ENCODE measurements at regions not wholly inside any gene's neighbourhood (a gene's known extent, or its start where the extent isn't known, plus 50 kb on each side); places are given as distances from the start of the nearest gene placed in this dataset.

- 82% methylated on average over 12 of the region's 12 CpGs for WGBS
- H3K27me3 ChIP-seq (ENCODE audit: control insufficient read depth in 1 of 2, insufficient read depth in 1 of 2, low read length in 2 of 2), result no peaks in the 10 kb centered on the region
- peaks cover 2% of the 10 kb centered on the region for H3K4me1 ChIP-seq (ENCODE audit: control insufficient read depth, insufficient read depth, low read depth, low read length)
- H3K4ac ChIP-seq (ENCODE audit: low read depth in 1 of 2, low read length in 2 of 2), result no peak overlapping the region
- no peak overlapping the region for H2BK5ac ChIP-seq (ENCODE audit: low read depth, low read length, poor library complexity, severe bottlenecking)
- no peak overlapping the region for H3K27ac ChIP-seq (ENCODE audit: low read length, poor library complexity, severe bottlenecking)
- H3K4me2 ChIP-seq (ENCODE audit: low read length, poor library complexity, severe bottlenecking), result no peak overlapping the region
- no peak for DNase-seq
- H3K4me3 ChIP-seq (ENCODE audit: insufficient read depth in 1 of 2, low read depth in 1 of 2, low read length in 2 of 2), result no peak overlapping the region
- no peak overlapping the region for H4K8ac ChIP-seq (ENCODE audit: low read length)
- no peak overlapping the region for H2BK120ac ChIP-seq (ENCODE audit: low read depth, low read length)
- no peak overlapping the region for H4K91ac ChIP-seq (ENCODE audit: low read length)
- H2AK5ac ChIP-seq (ENCODE audit: low read length, severe bottlenecking), result no peak overlapping the region
- no peak overlapping the region for H2BK15ac ChIP-seq (ENCODE audit: low read depth, poor library complexity, severe bottlenecking)
- no peaks in the 10 kb centered on the region for H3K9me3 ChIP-seq (ENCODE audit: control insufficient read depth, low read length)
- H3K18ac ChIP-seq (ENCODE audit: low read depth in 1 of 2, low read length in 2 of 2), result no peak overlapping the region
- H3K9ac ChIP-seq (ENCODE audit: low read length), result no peak overlapping the region
- no peak overlapping the region for H2AFZ ChIP-seq (ENCODE audit: low read depth, low read length)
- H3K23ac ChIP-seq (ENCODE audit: low read length in 2 of 2), result no peak overlapping the region
- no peaks in the 10 kb centered on the region for H3K36me3 ChIP-seq (ENCODE audit: control insufficient read depth in 1 of 2, insufficient read depth in 2 of 2, low read depth in 1 of 2, low read length in 2 of 2)
- H2BK12ac ChIP-seq (ENCODE audit: low read length in 2 of 2), result no peak overlapping the region
- H3K79me1 ChIP-seq (replicated peaks; ENCODE audit: low read length, poor library complexity, severe bottlenecking), result no peaks in the 10 kb centered on the region
- no peak overlapping the region for H3K14ac ChIP-seq (ENCODE audit: low read length in 2 of 2)
These were observed 93.9 kb upstream of the RET start for GRCh38 chr10:42982891-42983506.

- Histone ChIP-seq H2BK15ac (ENCODE audit: low read depth, poor library complexity, severe bottlenecking) (no peak overlapping the region), H2AK5ac (ENCODE audit: low read length, severe bottlenecking) (no peak overlapping the region), H3K14ac (ENCODE audit: low read length in 2 of 2) (no peak overlapping the region), H3K4me1 (ENCODE audit: control insufficient read depth, insufficient read depth, low read depth, low read length) (peaks cover 2% of the 10 kb centered on the region), H3K9me3 (ENCODE audit: control insufficient read depth, low read length) (no peaks in the 10 kb centered on the region), H4K8ac (ENCODE audit: low read length) (no peak overlapping the region), H3K36me3 (ENCODE audit: control insufficient read depth in 1 of 2, insufficient read depth in 2 of 2, low read depth in 1 of 2, low read length in 2 of 2) (no peaks in the 10 kb centered on the region), H2AFZ (ENCODE audit: low read depth, low read length) (no peak overlapping the region), H2BK120ac (ENCODE audit: low read depth, low read length) (no peak overlapping the region), H3K4ac (ENCODE audit: low read depth in 1 of 2, low read length in 2 of 2) (no peak overlapping the region), H2BK5ac (ENCODE audit: low read depth, low read length, poor library complexity, severe bottlenecking) (no peak overlapping the region), H3K4me3 (ENCODE audit: insufficient read depth in 1 of 2, low read depth in 1 of 2, low read length in 2 of 2) (peak overlapping the region in 1 of 2 experiments; percentile 20), H3K4me2 (ENCODE audit: low read length, poor library complexity, severe bottlenecking) (no peak overlapping the region), H4K91ac (ENCODE audit: low read length) (no peak overlapping the region), H3K18ac (ENCODE audit: low read depth in 1 of 2, low read length in 2 of 2) (no peak overlapping the region), H2BK12ac (ENCODE audit: low read length in 2 of 2) (no peak overlapping the region), H3K79me1 (replicated peaks; ENCODE audit: low read length, poor library complexity, severe bottlenecking) (no peaks in the 10 kb centered on the region), H3K27ac (ENCODE audit: low read length, poor library complexity, severe bottlenecking) (no peak overlapping the region), H3K27me3 (ENCODE audit: control insufficient read depth in 1 of 2, insufficient read depth in 1 of 2, low read length in 2 of 2) (no peaks in the 10 kb centered on the region), H3K23ac (ENCODE audit: low read length in 2 of 2) (no peak overlapping the region), H3K9ac (ENCODE audit: low read length) (no peak overlapping the region)
- WGBS, result 79% methylated on average over 3 of the region's 6 CpGs
- no peak for DNase-seq
These were observed 93.3 kb upstream of the RET start for GRCh38 chr10:42983591-42983990.

GRCh38 chr10:42984035-42984610 lies 92.7 kb upstream of the RET start:
- no peak overlapping the region for H3K27ac ChIP-seq (ENCODE audit: low read length, poor library complexity, severe bottlenecking)
- no peak for DNase-seq
- WGBS, result 78% methylated on average over 8 of the region's 8 CpGs

GRCh38 chr10:42984761-42985325 lies 92.0 kb upstream of the RET start:
- Histone ChIP-seq H4K8ac (ENCODE audit: low read length) (no peak overlapping the region), H3K79me1 (replicated peaks; ENCODE audit: low read length, poor library complexity, severe bottlenecking) (no peaks in the 10 kb centered on the region), H4K91ac (ENCODE audit: low read length) (no peak overlapping the region), H3K4me3 (ENCODE audit: insufficient read depth in 1 of 2, low read depth in 1 of 2, low read length in 2 of 2) (no peak overlapping the region), H3K9ac (ENCODE audit: low read length) (no peak overlapping the region), H3K27me3 (ENCODE audit: control insufficient read depth in 1 of 2, insufficient read depth in 1 of 2, low read length in 2 of 2) (no peaks in the 10 kb centered on the region), H2BK15ac (ENCODE audit: low read depth, poor library complexity, severe bottlenecking) (no peak overlapping the region), H2AK5ac (ENCODE audit: low read length, severe bottlenecking) (no peak overlapping the region), H3K18ac (ENCODE audit: low read depth in 1 of 2, low read length in 2 of 2) (no peak overlapping the region), H2BK12ac (ENCODE audit: low read length in 2 of 2) (no peak overlapping the region), H3K27ac (ENCODE audit: low read length, poor library complexity, severe bottlenecking) (no peak overlapping the region), H2BK120ac (ENCODE audit: low read depth, low read length) (no peak overlapping the region), H3K36me3 (ENCODE audit: control insufficient read depth in 1 of 2, insufficient read depth in 2 of 2, low read depth in 1 of 2, low read length in 2 of 2) (no peaks in the 10 kb centered on the region), H3K4me2 (ENCODE audit: low read length, poor library complexity, severe bottlenecking) (no peak overlapping the region), H3K4ac (ENCODE audit: low read depth in 1 of 2, low read length in 2 of 2) (no peak overlapping the region), H3K23ac (ENCODE audit: low read length in 2 of 2) (no peak overlapping the region), H3K4me1 (ENCODE audit: control insufficient read depth, insufficient read depth, low read depth, low read length) (peaks cover 2% of the 10 kb centered on the region), H2AFZ (ENCODE audit: low read depth, low read length) (no peak overlapping the region), H3K9me3 (ENCODE audit: control insufficient read depth, low read length) (no peaks in the 10 kb centered on the region), H2BK5ac (ENCODE audit: low read depth, low read length, poor library complexity, severe bottlenecking) (no peak overlapping the region), H3K14ac (ENCODE audit: low read length in 2 of 2) (no peak overlapping the region)
- 93% methylated on average over 13 of the region's 13 CpGs for WGBS
- DNase-seq, result no peak

More at GRCh38 chr10:42984035-42984610, 92.7 kb upstream of the RET start:
- Histone ChIP-seq H2BK5ac (ENCODE audit: low read depth, low read length, poor library complexity, severe bottlenecking) (no peak overlapping the region), H2BK12ac (ENCODE audit: low read length in 2 of 2) (no peak overlapping the region), H4K8ac (ENCODE audit: low read length) (no peak overlapping the region), H3K23ac (ENCODE audit: low read length in 2 of 2) (no peak overlapping the region), H3K4me2 (ENCODE audit: low read length, poor library complexity, severe bottlenecking) (no peak overlapping the region), H3K18ac (ENCODE audit: low read depth in 1 of 2, low read length in 2 of 2) (no peak overlapping the region), H2AK5ac (ENCODE audit: low read length, severe bottlenecking) (no peak overlapping the region), H2AFZ (ENCODE audit: low read depth, low read length) (no peak overlapping the region), H3K4me3 (ENCODE audit: insufficient read depth in 1 of 2, low read depth in 1 of 2, low read length in 2 of 2) (no peak overlapping the region), H3K9ac (ENCODE audit: low read length) (no peak overlapping the region), H3K79me1 (replicated peaks; ENCODE audit: low read length, poor library complexity, severe bottlenecking) (no peaks in the 10 kb centered on the region), H2BK15ac (ENCODE audit: low read depth, poor library complexity, severe bottlenecking) (no peak overlapping the region), H3K36me3 (ENCODE audit: control insufficient read depth in 1 of 2, insufficient read depth in 2 of 2, low read depth in 1 of 2, low read length in 2 of 2) (no peaks in the 10 kb centered on the region), H3K4ac (ENCODE audit: low read depth in 1 of 2, low read length in 2 of 2) (no peak overlapping the region), H3K9me3 (ENCODE audit: control insufficient read depth, low read length) (no peaks in the 10 kb centered on the region), H3K14ac (ENCODE audit: low read length in 2 of 2) (no peak overlapping the region), H3K27me3 (ENCODE audit: control insufficient read depth in 1 of 2, insufficient read depth in 1 of 2, low read length in 2 of 2) (no peaks in the 10 kb centered on the region), H4K91ac (ENCODE audit: low read length) (no peak overlapping the region), H3K4me1 (ENCODE audit: control insufficient read depth, insufficient read depth, low read depth, low read length) (peaks cover 2% of the 10 kb centered on the region), H2BK120ac (ENCODE audit: low read depth, low read length) (no peak overlapping the region)

Data from mesenchymal stem cell (in vitro differentiated cells and primary cell).